NOMO-1 treated with dmso at 0.1 percent for 144 hours (cell line): ENCODE measurements at regions not wholly inside any gene's neighbourhood (a gene's known extent, or its start where the extent isn't known, plus 50 kb on each side); places are given as distances from the start of the nearest gene placed in this dataset.
"Not testable (repeated sequence)": the region's sequence is repeated elsewhere in the genome, so short reads cannot be mapped to it uniquely, and the experiment has no call there.

ENCODE experiments used
- DNase-seq: peaks from one replicate; lab custom pipeline; 2025; ENCODE audit not compliant: unreplicated experiment; lab: John Stamatoyannopoulos, UW

GRCh38 chr6:81565071-81565470, 187.4 kb downstream of the TENT5A start:
- no peak for DNase-seq

GRCh38 chr6:81564470-81565068, 187.9 kb downstream of the TENT5A start:
- no peak for DNase-seq

- DNase-seq, result no peak
Measured at GRCh38 chr6:81562169-81562568, 190.3 kb downstream of the TENT5A start.

GRCh38 chr6:81561731-81562130, 190.8 kb downstream of the TENT5A start:
- DNase-seq, result no peak

- no peak for DNase-seq
Measured at GRCh38 chr6:81561071-81561564, 191.4 kb downstream of the TENT5A start.

- no peak for DNase-seq
Measured at GRCh38 chr6:81557811-81558210, 194.7 kb downstream of the TENT5A start.

GRCh38 chr6:81556551-81556950, 195.9 kb downstream of the TENT5A start:
- DNase-seq, result no peak

GRCh38 chr6:81553216-81553615, 199.3 kb downstream of the TENT5A start:
- DNase-seq, result no peak

GRCh38 chr6:81552644-81553043, 199.8 kb downstream of the TENT5A start:
- no peak for DNase-seq

GRCh38 chr6:81547149-81547548, 205.3 kb downstream of the TENT5A start:
- no peak for DNase-seq

GRCh38 chr6:81534934-81535465, 217.5 kb downstream of the TENT5A start:
- DNase-seq, result no peak

- no peak for DNase-seq
Measured at GRCh38 chr6:81531869-81532561, 220.5 kb downstream of the TENT5A start.

GRCh38 chr6:81517455-81517854, 235.0 kb downstream of the TENT5A start:
- DNase-seq, result no peak

- DNase-seq, result no peak
Measured at GRCh38 chr6:81515562-81516453, 236.7 kb downstream of the TENT5A start.

- not testable (repeated sequence) for DNase-seq
Measured at GRCh38 chr6:81514195-81514594, 238.3 kb downstream of the TENT5A start.

- DNase-seq, result no peak
Measured at GRCh38 chr6:81511423-81511822, 241.1 kb downstream of the TENT5A start.

GRCh38 chr6:81495999-81496398, 256.5 kb downstream of the TENT5A start:
- DNase-seq, result no peak

- DNase-seq, result no peak
Measured at GRCh38 chr6:81491454-81492101, 260.9 kb downstream of the TENT5A start.

- DNase-seq, result no peak
Measured at GRCh38 chr6:81487489-81487888, 265.0 kb downstream of the TENT5A start.

GRCh38 chr6:81486234-81486633, 266.2 kb downstream of the TENT5A start:
- DNase-seq, result no peak

- no peak for DNase-seq
Measured at GRCh38 chr6:81485395-81485794, 267.1 kb downstream of the TENT5A start.
